Spleen (tissue), 7 donors: ENCODE measurements at regions not wholly inside any gene's neighbourhood (a gene's known extent, or its start where the extent isn't known, plus 50 kb on each side); places are given as distances from the start of the nearest gene placed in this dataset.

ENCODE experiments used
- CTCF ChIP-seq, 11 experiments: fragments of 200-600 bp in 7 of 11; fragments of 450-650 bp in 4 of 11; sonication (generic) in 4 of 11; IDR thresholded peaks in 8 of 11; conservative IDR thresholded peaks in 3 of 11; 1 replicate in 7 of 11; 2 replicates in 4 of 11; pipeline versions ENCODE4 v1.4.0 to v1.8.0; 2016 to 2021; ENCODE audit warnings: antibody characterized with exemption in 11 of 11, inconsistent platforms in 4 of 11, mild to moderate bottlenecking in 1 of 11
- POLR2A ChIP-seq, 3 donors: fragments of 450-650 bp; IDR thresholded peaks; one replicate each; pipeline ENCODE4 v1.5.1; 2017; ENCODE audit warnings: antibody characterized with exemption in 3 of 3, mild to moderate bottlenecking in 1 of 3
- POLR2AphosphoS5 ChIP-seq, 3 donors: sonication (generic); formaldehyde crosslinking; IDR thresholded peaks; one replicate each; pipeline ENCODE4 v1.5.1; 2017; ENCODE audit warnings: antibody characterized with exemption in 3 of 3
- donor health status: DM: no; HTN: no; CAD: no; lungs with moderate emphysema.
- donor health status: DM: no; HTN: no; CAD: no.
- donor health status: DM: no; HTN: no; CAD: no.

GRCh38 chr7:63899691-63900393, 98.8 kb upstream of the ZNF722 start:
- no peak for TF ChIP-seq POLR2AphosphoS5 (IDR thresholded peaks at IDR 0.05)
- TF ChIP-seq CTCF (IDR thresholded peaks at IDR 0.05 in 8 of 11, conservative IDR thresholded peaks at IDR 0.05 in 3 of 11), result no peak
- TF ChIP-seq POLR2A (IDR thresholded peaks at IDR 0.05), result no peak
